Esophagus (tissue), 2 donors: ENCODE measurements at regions not wholly inside any gene's neighbourhood (a gene's known extent, or its start where the extent isn't known, plus 50 kb on each side); places are given as distances from the start of the nearest gene placed in this dataset.

ENCODE experiments used
- H3K27ac ChIP-seq, 2 donors: one replicate each; pipeline ENCODE4 v1.5.1; 2013; ENCODE audit warnings: low read depth in 2 of 2, mild to moderate bottlenecking in 2 of 2, inconsistent platforms in 1 of 2, low read length in 1 of 2, moderate library complexity in 1 of 2
- H3K27me3 ChIP-seq, 2 donors: one replicate each; pipeline ENCODE4 v1.6.1; 2013; ENCODE audit warnings: low read length in 2 of 2, control low read depth in 1 of 2, mild to moderate bottlenecking in 1 of 2; ENCODE audit not compliant: insufficient read depth in 2 of 2, control insufficient read depth in 1 of 2
- H3K36me3 ChIP-seq, 2 donors: one replicate each; pipeline ENCODE4 v1.6.1; 2013; ENCODE audit warnings: low read length in 1 of 2; ENCODE audit not compliant: control insufficient read depth in 2 of 2, insufficient read depth in 2 of 2
- H3K4me1 ChIP-seq, 2 donors: one replicate each; pipeline ENCODE4 v1.6.1; 2013; ENCODE audit warnings: low read length in 1 of 2; ENCODE audit not compliant: control insufficient read depth in 2 of 2, insufficient read depth in 2 of 2
- H3K4me3 ChIP-seq, 2 donors: one replicate each; pipeline ENCODE4 v1.5.1; 2013; ENCODE audit warnings: low read length in 2 of 2, mild to moderate bottlenecking in 2 of 2, low read depth in 1 of 2, moderate library complexity in 1 of 2
- H3K9me3 ChIP-seq, 2 donors: one replicate each; pipeline ENCODE4 v1.6.1; 2013; ENCODE audit warnings: mild to moderate bottlenecking in 2 of 2, low read depth in 1 of 2, low read length in 1 of 2, moderate library complexity in 1 of 2; ENCODE audit not compliant: control insufficient read depth in 2 of 2, insufficient read depth in 1 of 2
- WGBS, 2 donors: extraction: QIAGEN DNeasy Blood & Tissue Kit; methylation state at CpG; one replicate each; pipeline ENCODE4 v1.1.7; 2013; 5-methylcytosine and 5-hydroxymethylcytosine counted together
- donor health status: healthy with polysubstance abuse.
- donor health status: Bipolar disorder and iron deficiency.

GRCh38 chrX:10901290-10901633 lies 209.9 kb upstream of the HCCS start:
- no peak overlapping the region for H3K4me3 ChIP-seq
- H3K4me1 ChIP-seq, result no peaks in the 10 kb centered on the region
- H3K36me3 ChIP-seq, result no peaks in the 10 kb centered on the region
- no peaks in the 10 kb centered on the region for H3K27me3 ChIP-seq
- 42 to 45% methylated on average over 1 of the region's 1 CpG for whole genome bisulfite sequencing, 2 donors
- no peaks in the 10 kb centered on the region for H3K9me3 ChIP-seq
- H3K27ac ChIP-seq, result no peak overlapping the region

- Histone ChIP-seq H3K4me1 (no peaks in the 10 kb centered on the region), H3K36me3 (no peaks in the 10 kb centered on the region), H3K9me3 (no peaks in the 10 kb centered on the region), H3K4me3 (no peak overlapping the region), H3K27me3 (no peaks in the 10 kb centered on the region), H3K27ac (no peak overlapping the region)
- WGBS, 2 donors, result 45 to 62% methylated on average over 2 of the region's 2 CpGs
These were observed 209.1 kb upstream of the HCCS start for GRCh38 chrX:10902001-10902400.

GRCh38 chrX:10903523-10903922 lies 207.6 kb upstream of the HCCS start:
- no peak overlapping the region for H3K27ac ChIP-seq
- H3K36me3 ChIP-seq, result no peaks in the 10 kb centered on the region
- no peaks in the 10 kb centered on the region for H3K27me3 ChIP-seq
- no peaks in the 10 kb centered on the region for H3K9me3 ChIP-seq
- no peaks in the 10 kb centered on the region for H3K4me1 ChIP-seq
- no peak overlapping the region for H3K4me3 ChIP-seq

GRCh38 chrX:10904220-10904619 lies 206.9 kb upstream of the HCCS start:
- H3K36me3 ChIP-seq, result no peaks in the 10 kb centered on the region
- no peaks in the 10 kb centered on the region for H3K4me1 ChIP-seq

GRCh38 chrX:10906866-10907265 lies 204.3 kb upstream of the HCCS start:
- WGBS, 2 donors, result 53 to 98% methylated on average over 1 of the region's 1 CpG

More at GRCh38 chrX:10904220-10904619, 206.9 kb upstream of the HCCS start:
- Histone ChIP-seq H3K9me3 (no peaks in the 10 kb centered on the region), H3K27ac (no peak overlapping the region), H3K27me3 (no peaks in the 10 kb centered on the region), H3K4me3 (no peak overlapping the region)
- 39 to 54% methylated on average over 2 of the region's 2 CpGs for WGBS, 2 donors

GRCh38 chrX:10922159-10922558 lies 189.0 kb upstream of the HCCS start:
- no peaks in the 10 kb centered on the region for H3K9me3 ChIP-seq
- no peak overlapping the region for H3K4me3 ChIP-seq
- no peaks in the 10 kb centered on the region for H3K4me1 ChIP-seq
- no peaks in the 10 kb centered on the region for H3K27me3 ChIP-seq
- H3K27ac ChIP-seq, result no peak overlapping the region
- no peaks in the 10 kb centered on the region for H3K36me3 ChIP-seq

More at GRCh38 chrX:10906866-10907265, 204.3 kb upstream of the HCCS start:
- Histone ChIP-seq H3K36me3 (no peaks in the 10 kb centered on the region), H3K27me3 (no peaks in the 10 kb centered on the region), H3K9me3 (no peaks in the 10 kb centered on the region), H3K27ac (no peak overlapping the region), H3K4me3 (no peak overlapping the region), H3K4me1 (no peaks in the 10 kb centered on the region)

GRCh38 chrX:10922835-10923234 lies 188.3 kb upstream of the HCCS start:
- Histone ChIP-seq H3K27me3 (no peaks in the 10 kb centered on the region), H3K27ac (no peak overlapping the region), H3K4me3 (no peak overlapping the region), H3K36me3 (no peaks in the 10 kb centered on the region), H3K4me1 (no peaks in the 10 kb centered on the region), H3K9me3 (no peaks in the 10 kb centered on the region)
- 81 to 83% methylated on average over 1 of the region's 1 CpG for WGBS, 2 donors

GRCh38 chrX:10923466-10923865 lies 187.7 kb upstream of the HCCS start:
- Histone ChIP-seq H3K4me1 (no peaks in the 10 kb centered on the region), H3K27me3 (no peaks in the 10 kb centered on the region), H3K9me3 (no peaks in the 10 kb centered on the region), H3K27ac (no peak overlapping the region), H3K36me3 (no peaks in the 10 kb centered on the region), H3K4me3 (no peak overlapping the region)
- 74 to 85% methylated on average over 3 of the region's 3 CpGs for WGBS, 2 donors

GRCh38 chrX:10926404-10926803 lies 184.7 kb upstream of the HCCS start:
- H3K4me3 ChIP-seq, result no peak overlapping the region
- 51 to 83% methylated on average over 1 of the region's 1 CpG for WGBS, 2 donors
- no peaks in the 10 kb centered on the region for H3K27me3 ChIP-seq
- H3K27ac ChIP-seq, result no peak overlapping the region
- H3K9me3 ChIP-seq, result no peaks in the 10 kb centered on the region
- H3K4me1 ChIP-seq, result no peaks in the 10 kb centered on the region
- no peaks in the 10 kb centered on the region for H3K36me3 ChIP-seq

GRCh38 chrX:10926891-10927290 lies 184.2 kb upstream of the HCCS start:
- no peak overlapping the region for H3K4me3 ChIP-seq
- H3K4me1 ChIP-seq, result no peaks in the 10 kb centered on the region
- H3K27me3 ChIP-seq, result no peaks in the 10 kb centered on the region
- H3K9me3 ChIP-seq, result no peaks in the 10 kb centered on the region
- 56 to 88% methylated on average over 1 of the region's 1 CpG for WGBS, 2 donors
- H3K36me3 ChIP-seq, result no peaks in the 10 kb centered on the region
- H3K27ac ChIP-seq, result no peak overlapping the region
